Heart left ventricle (tissue), 16 donors: ENCODE measurements at regions not wholly inside any gene's neighbourhood (a gene's known extent, or its start where the extent isn't known, plus 50 kb on each side); places are given as distances from the start of the nearest gene placed in this dataset.

Source experiments
- ATAC-seq, 4 donors: fragments of 200-7000 bp; cut with Tn5 transposase; one replicate each; pipeline ENCODE4 v1.9.1; 2020 to 2022; ENCODE audit warnings: moderate library complexity in 4 of 4, mild to moderate bottlenecking in 3 of 4, moderate number of reproducible peaks in 1 of 4
- DNase-seq, 5 donors: peaks; one replicate each; pipeline ENCODE4 v3.0.0-alpha.2; 2020
- H3K27ac ChIP-seq, 12 donors: fragments of 200-600 bp; sonication (generic) in 4 of 12; one replicate each; pipeline versions ENCODE4 v1.5.0 to v1.8.0; 2016 to 2022; ENCODE audit warnings: mild to moderate bottlenecking in 2 of 12
- H3K27me3 ChIP-seq, 9 donors: fragments of 200-600 bp; sonication (generic) in 2 of 9; one replicate each; pipeline versions ENCODE4 v1.5.1 to v1.8.0; 2016 to 2022; ENCODE audit warnings: mild to moderate bottlenecking in 3 of 9
- H3K36me3 ChIP-seq, 9 donors: fragments of 200-600 bp; sonication (generic) in 2 of 9; one replicate each; pipeline versions ENCODE4 v1.5.0 to v1.8.0; 2018 to 2022; ENCODE audit warnings: mild to moderate bottlenecking in 2 of 9
- H3K4me1 ChIP-seq, 12 donors: fragments of 200-600 bp; sonication (generic) in 4 of 12; one replicate each; pipeline versions ENCODE4 v1.5.0 to v1.8.0; 2016 to 2022; ENCODE audit warnings: mild to moderate bottlenecking in 3 of 12
- H3K4me3 ChIP-seq, 12 donors: fragments of 200-600 bp; sonication (generic) in 4 of 12; one replicate each; pipeline versions ENCODE4 v1.5.0 to v1.8.0; 2017 to 2022; ENCODE audit warnings: mild to moderate bottlenecking in 9 of 12, moderate library complexity in 4 of 12
- H3K9me3 ChIP-seq, 12 donors: fragments of 200-600 bp; sonication (generic) in 4 of 12; one replicate each; pipeline versions ENCODE4 v1.5.0 to v1.8.0; 2016 to 2022; ENCODE audit warnings: mild to moderate bottlenecking in 1 of 12
- POLR2A ChIP-seq, 2 donors: fragments of 450-650 bp; IDR thresholded peaks; one replicate each; pipeline ENCODE4 v1.6.1; 2017; ENCODE audit warnings: antibody characterized with exemption in 2 of 2, mild to moderate bottlenecking in 2 of 2, moderate library complexity in 2 of 2
- WGBS, 4 donors: extraction: QIAGEN DNeasy Blood & Tissue Kit in 2 of 4; methylation state at CpG; one replicate each; pipeline versions ENCODE4 v1.1.5 to v1.1.7; 2013 to 2018; 5-methylcytosine and 5-hydroxymethylcytosine counted together
- intact Hi-C, 10 donors: fragments of 100-400 bp; cut with DNase I; formaldehyde crosslinking; loops; one replicate each; pipeline versions ENCODE4 v1.11.1 to v1.14.2; 2022
- TF ChIP-seq, protein P1 (sequence below), 12 donors: fragments of 200-600 bp; sonication (generic) in 4 of 12; IDR thresholded peaks; one replicate each; pipeline versions ENCODE4 v1.5.0 to v1.8.0; 2018 to 2022; ENCODE audit warnings: antibody characterized with exemption in 12 of 12, mild to moderate bottlenecking in 5 of 12
- donor health status: ischemic (EF 13 %, LVEDD 7.1; RV severe dilation, severe dysfunction).
- donor health status: healthy with polysubstance abuse.
- donor health status: DM: no; HTN: yes; CAD: no.
- donor health status: DM: no; HTN: no; CAD: no.
- donor health status: ischemic (EF 25% LVEDD 6.9; RV normal size, moderate dysfunction).
- donor health status: ischemic (EF 25% LVEDD 5.7; RV mildly dilated, moderate dysfunction).
- donor health status: healthy.
- donor health status: DM: yes; HTN: yes; CAD: no.
- donor health status: ischemic (EF 35%, LVEDD 5.7; RV mildly dilated, moderate dysfunction).
- donor health status: nonischemic (EF 11% LVEDD 7.7; RV severe dilation, severe dysfunction).
- donor health status: DM: yes; HTN: yes; CAD: no.
- donor health status: PGD.
- donor health status: ischemic (EF 29% LVEDD 5.4; RV normal size, mild dysfunction).
- donor health status: nonischemic (EF 23%, LVEDD 6.1; RV moderate dilation, normal function).

DNA sequence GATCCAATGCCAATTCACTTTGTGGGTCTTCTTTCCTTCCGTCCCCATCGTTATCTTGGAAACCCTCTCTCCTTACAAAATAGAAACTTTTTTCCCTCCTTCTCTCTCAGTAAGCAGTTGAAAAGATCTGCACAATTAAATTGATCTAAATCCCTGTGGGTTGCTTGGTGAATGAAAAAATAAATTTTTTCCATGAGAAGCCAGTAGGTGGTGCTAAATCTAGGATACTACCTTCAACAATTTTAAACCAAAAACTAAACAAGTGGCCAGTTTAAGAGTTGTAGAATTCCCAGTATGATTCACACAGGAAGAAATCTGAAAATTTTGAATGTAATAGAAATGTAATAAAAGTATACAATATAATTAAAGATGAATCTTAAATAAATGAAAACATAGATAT, 990.3 kb upstream of the ZNF722 start:
- H3K9me3 ChIP-seq = peaks cover 0 to 6% (median 0%) of the 10 kb centered on the region in 12 donors
- TF ChIP-seq, protein P1, sequence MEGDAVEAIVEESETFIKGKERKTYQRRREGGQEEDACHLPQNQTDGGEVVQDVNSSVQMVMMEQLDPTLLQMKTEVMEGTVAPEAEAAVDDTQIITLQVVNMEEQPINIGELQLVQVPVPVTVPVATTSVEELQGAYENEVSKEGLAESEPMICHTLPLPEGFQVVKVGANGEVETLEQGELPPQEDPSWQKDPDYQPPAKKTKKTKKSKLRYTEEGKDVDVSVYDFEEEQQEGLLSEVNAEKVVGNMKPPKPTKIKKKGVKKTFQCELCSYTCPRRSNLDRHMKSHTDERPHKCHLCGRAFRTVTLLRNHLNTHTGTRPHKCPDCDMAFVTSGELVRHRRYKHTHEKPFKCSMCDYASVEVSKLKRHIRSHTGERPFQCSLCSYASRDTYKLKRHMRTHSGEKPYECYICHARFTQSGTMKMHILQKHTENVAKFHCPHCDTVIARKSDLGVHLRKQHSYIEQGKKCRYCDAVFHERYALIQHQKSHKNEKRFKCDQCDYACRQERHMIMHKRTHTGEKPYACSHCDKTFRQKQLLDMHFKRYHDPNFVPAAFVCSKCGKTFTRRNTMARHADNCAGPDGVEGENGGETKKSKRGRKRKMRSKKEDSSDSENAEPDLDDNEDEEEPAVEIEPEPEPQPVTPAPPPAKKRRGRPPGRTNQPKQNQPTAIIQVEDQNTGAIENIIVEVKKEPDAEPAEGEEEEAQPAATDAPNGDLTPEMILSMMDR (IDR thresholded peaks at IDR 0.05) = peak in 6 of 12 donors; percentile 6 to 34 (median 14)
- TF ChIP-seq POLR2A (IDR thresholded peaks at IDR 0.05) = no peak
- DNase-seq = no peak
- intact Hi-C loops = loop anchor here in 5 of 10 donors (2.0 to 10.0 kb wide), 3 partner anchors 1606 to 1614 kb away; no protein-coding TSS in a partner anchor
- no peaks in the 10 kb centered on the region for H3K4me1 ChIP-seq
- H3K4me3 ChIP-seq = no peak overlapping the region
- no peak for ATAC-seq
- no peak overlapping the region for H3K27ac ChIP-seq
- WGBS, 4 donors = 25 to 77% (median 52%) methylated on average over 2 of the region's 2 CpGs
- no peaks in the 10 kb centered on the region for H3K36me3 ChIP-seq
- H3K27me3 ChIP-seq = no peaks in the 10 kb centered on the region

DNA sequence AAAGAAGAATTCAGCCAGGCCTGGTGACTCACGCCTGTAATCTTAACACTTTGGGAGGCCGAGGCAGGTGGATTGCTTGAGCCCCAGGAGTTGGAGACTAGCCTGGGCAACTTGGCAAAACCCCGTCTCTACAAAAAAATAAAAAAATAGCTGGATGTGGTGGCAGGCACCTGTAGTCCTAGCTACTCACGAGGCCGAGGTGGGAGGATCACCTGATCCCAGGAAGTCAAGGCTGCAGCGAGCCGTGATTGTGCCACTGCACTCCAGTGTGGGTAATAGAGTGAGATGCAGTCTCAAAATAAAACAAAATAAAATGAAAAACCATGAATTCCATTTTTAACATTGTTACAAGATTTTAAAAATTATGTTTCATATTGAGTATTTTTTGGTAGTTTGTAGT, 988.9 kb upstream of the ZNF722 start:
- 74 to 80% (median 77%) methylated on average over 7 of the region's 7 CpGs for WGBS, 4 donors
- Histone ChIP-seq H3K9me3 (peaks cover 0 to 6% (median 0%) of the 10 kb centered on the region in 12 donors), H3K36me3 (no peaks in the 10 kb centered on the region), H3K4me3 (no peak overlapping the region), H3K27me3 (no peaks in the 10 kb centered on the region), H3K27ac (no peak overlapping the region), H3K4me1 (no peaks in the 10 kb centered on the region)
- intact Hi-C loops = loop anchor here in 8 of 10 donors (2.0 to 10.0 kb wide), 5 partner anchors 1605 to 1615 kb away; no protein-coding TSS in a partner anchor
- TF ChIP-seq POLR2A (IDR thresholded peaks at IDR 0.05) = no peak
- TF ChIP-seq, protein P1 (IDR thresholded peaks at IDR 0.05) = no peak
- no peak for ATAC-seq
- DNase-seq = no peak

DNA sequence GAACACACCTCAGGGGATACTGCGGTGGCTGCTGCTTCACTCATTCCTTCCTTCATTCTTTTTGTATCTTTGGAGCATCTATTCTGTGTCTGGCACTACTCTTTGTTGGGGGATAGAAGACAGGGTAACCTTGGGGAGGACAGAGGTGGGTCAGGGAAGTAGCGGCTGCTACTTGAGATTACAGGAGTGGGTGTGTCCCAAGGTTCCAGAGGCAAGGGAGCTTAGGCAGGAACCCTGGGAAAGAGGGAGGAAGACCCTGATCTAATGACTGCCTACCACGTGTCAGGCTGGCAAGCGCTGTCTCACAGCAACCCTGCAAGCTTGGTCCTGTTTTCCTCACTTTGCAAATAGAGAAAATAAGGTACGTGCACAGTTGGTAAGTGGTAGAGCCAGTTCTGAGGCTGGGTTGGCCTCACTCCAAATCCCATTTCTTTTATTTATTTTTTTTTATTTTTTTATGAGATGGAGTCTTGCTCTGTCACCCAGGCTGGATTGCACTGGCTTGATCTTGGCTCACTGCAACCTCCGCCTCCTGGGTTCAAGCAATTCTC, 985.9 kb upstream of the ZNF722 start:
- intact Hi-C loops = loop anchor here in 3 of 10 donors (5.0 to 10.0 kb wide), 2 partner anchors 1605 to 1612 kb away; no protein-coding TSS in a partner anchor
- peaks cover 0 to 13% (median 0%) of the 10 kb centered on the region in 12 donors for H3K9me3 ChIP-seq
- no peak overlapping the region for H3K27ac ChIP-seq
- peak in 2 of 4 donors; percentile 26 to 50 for ATAC-seq
- DNase-seq = no peak
- WGBS, 4 donors = 55 to 58% (median 57%) methylated on average over 6 of the region's 6 CpGs
- H3K4me3 ChIP-seq = no peak overlapping the region
- H3K27me3 ChIP-seq = no peaks in the 10 kb centered on the region
- no peaks in the 10 kb centered on the region for H3K4me1 ChIP-seq
- no peaks in the 10 kb centered on the region for H3K36me3 ChIP-seq
- no peak for TF ChIP-seq POLR2A (IDR thresholded peaks at IDR 0.05)
- TF ChIP-seq, protein P1 (IDR thresholded peaks at IDR 0.05) = no peak

DNA sequence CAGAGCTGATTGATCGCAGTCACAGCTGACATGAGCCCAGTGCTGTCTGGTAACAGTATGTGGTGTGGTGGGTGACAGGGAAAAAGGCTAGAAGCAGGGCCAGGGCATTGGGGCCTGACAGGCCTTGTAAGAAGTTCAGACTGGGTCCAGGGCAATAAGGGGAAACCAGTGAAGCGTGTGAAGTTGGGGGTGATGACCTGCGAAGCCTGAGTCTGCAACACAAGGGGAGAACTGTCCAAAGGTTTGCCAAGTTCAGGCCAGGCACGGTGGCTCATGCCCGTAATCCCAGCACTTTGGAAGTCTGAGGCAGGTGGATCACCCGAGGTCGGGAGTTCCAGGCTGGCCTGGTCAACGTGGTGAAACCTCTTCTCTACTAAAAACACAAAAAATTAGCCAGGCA, 983.9 kb upstream of the ZNF722 start:
- H3K9me3 ChIP-seq = peaks cover 0 to 13% (median 0%) of the 10 kb centered on the region in 12 donors
- ATAC-seq = no peak
- H3K36me3 ChIP-seq = no peaks in the 10 kb centered on the region
- H3K27ac ChIP-seq = no peak overlapping the region
- no peak for DNase-seq
- 62 to 83% (median 74%) methylated on average over 8 of the region's 8 CpGs for WGBS, 4 donors
- H3K4me1 ChIP-seq = no peaks in the 10 kb centered on the region
- no peak overlapping the region for H3K4me3 ChIP-seq
- H3K27me3 ChIP-seq = no peaks in the 10 kb centered on the region
- intact Hi-C loops = loop anchor here in 3 of 10 donors (5.0 to 10.0 kb wide), 2 partner anchors 1603 to 1610 kb away; no protein-coding TSS in a partner anchor
- TF ChIP-seq, protein P1 (IDR thresholded peaks at IDR 0.05) = no peak
- no peak for TF ChIP-seq POLR2A (IDR thresholded peaks at IDR 0.05)
